COLO668 (cell line): ENCODE measurements at regions not wholly inside any gene's neighbourhood (a gene's known extent, or its start where the extent isn't known, plus 50 kb on each side); places are given as distances from the start of the nearest gene placed in this dataset.

ENCODE experiments used
- DNase-seq: peaks from one replicate; lab custom pipeline; 2025; ENCODE audit not compliant: unreplicated experiment; lab: John Stamatoyannopoulos, UW

DNA sequence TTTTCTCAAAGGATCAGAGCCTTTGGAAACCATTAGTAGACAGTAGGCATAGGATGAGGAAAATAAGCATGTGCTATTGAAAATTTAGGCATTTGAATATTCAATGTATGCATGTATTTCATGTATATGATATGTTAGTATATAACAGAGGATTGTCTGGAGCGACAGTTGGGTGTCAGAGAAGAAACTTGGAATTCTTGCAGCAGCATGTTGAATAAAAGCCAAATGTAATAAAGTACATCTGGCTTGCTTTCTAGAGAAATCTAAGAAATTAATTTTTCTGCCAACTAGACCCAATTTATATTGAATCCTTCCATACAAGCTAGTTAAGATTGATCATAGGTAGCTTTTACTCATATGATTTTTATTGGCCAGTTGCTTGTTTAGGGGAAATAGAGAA, 578.8 kb downstream of the CDH11 start:
- DNase-seq = no peak

DNA sequence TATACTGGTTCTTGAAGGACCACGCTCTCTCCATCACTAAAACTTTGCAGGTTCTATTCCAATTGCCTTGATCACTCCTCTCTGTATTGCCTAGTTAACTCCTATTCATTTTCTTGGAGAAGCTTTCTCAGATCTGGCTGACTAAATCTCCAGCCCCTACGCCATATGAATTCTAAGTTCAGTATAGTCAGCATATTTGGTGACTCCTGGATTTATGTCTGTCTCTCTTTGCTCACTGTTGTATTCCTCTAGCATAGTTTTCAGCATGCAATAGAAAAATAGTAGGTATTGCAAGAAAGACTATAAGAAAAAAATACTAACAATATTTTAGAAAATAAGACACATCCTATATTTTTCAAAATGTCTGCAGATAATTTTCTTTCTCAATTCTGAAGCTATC, 579.7 kb downstream of the CDH11 start:
- DNase-seq = no peak

GRCh38 chr16:64541621-64542020, 580.2 kb downstream of the CDH11 start:
- DNase-seq = no peak

GRCh38 chr16:64540434-64540833, 581.4 kb downstream of the CDH11 start:
- no peak for DNase-seq

- no peak for DNase-seq
These were observed 582.0 kb downstream of the CDH11 start for GRCh38 chr16:64539811-64540371.

GRCh38 chr16:64534180-64534780, 587.6 kb downstream of the CDH11 start:
- DNase-seq = no peak

- DNase-seq = no peak
These were observed 589.2 kb downstream of the CDH11 start for GRCh38 chr16:64532691-64533090.

DNA sequence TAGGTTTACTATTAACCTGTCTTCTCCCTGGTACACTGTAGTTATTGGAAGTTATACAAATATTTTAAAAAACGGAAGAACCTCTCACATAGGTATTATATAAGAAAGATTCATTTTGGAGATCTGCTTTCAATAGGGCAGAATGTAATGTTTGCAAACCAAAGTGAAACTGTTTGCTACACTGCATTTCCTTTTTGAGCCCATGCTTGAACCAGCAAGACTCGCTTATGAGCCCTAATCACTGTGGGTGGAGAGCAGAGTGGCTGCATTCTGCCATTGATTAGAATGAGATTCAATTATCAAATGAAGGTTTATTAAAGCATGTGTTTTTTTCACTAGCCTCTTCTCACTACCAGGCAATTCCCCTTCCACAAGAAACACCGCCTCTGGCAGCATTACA, 589.7 kb downstream of the CDH11 start:
- no peak for DNase-seq

DNA sequence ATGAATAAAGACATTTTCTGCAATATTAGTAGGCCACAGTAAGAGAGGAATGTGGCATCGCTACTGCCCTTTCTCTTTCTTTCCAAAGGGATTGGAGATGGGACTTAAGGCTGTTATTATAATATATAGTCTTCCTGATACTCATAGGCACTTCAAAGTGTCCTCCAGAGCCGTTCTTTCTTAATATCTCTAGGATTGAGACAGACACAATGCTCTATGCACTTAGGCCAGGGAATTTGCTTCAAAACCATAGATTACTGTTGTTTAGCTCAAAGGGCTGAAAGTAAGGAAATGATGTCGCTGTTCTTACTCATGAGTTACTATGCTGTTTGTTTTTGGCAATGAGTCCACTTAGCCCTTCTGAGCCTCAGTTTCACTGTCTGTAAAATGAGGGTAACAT, 590.5 kb downstream of the CDH11 start:
- DNase-seq = no peak

DNA sequence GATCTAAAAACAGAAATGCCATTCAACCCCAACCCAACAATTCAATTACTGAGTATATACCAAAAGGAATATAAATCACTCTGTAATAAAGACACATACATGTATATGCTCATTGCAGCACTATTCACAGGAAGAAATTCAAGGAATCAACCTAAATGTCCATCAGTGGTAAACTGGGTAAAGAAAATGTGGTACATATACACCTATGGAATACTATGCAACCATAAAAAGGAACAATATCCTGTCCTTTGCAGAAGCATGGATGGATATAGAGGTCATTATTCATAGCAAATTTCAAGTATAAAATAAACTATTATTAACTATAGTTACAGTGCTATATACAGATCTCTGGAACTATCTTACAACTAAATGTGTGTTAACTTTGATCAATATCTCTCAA, 599.3 kb downstream of the CDH11 start:
- DNase-seq = no peak

DNA sequence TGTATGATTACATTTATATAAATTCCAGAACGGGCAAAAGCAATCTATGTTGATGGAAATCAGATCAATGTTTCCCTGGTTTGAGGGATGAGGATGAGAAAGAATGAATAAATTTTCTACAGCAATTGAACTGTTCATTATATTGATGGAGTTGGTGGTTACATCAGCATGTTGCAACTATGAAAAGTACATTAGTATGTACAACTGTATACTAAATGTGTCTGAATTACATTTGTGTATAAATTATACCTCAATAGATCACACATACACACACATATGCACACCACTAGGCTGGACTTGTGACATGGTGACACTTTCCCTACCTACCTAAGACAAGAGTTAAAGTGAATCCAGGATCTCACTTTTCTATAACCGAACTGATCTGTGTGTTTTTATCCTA, 608.0 kb downstream of the CDH11 start:
- DNase-seq = no peak

DNA sequence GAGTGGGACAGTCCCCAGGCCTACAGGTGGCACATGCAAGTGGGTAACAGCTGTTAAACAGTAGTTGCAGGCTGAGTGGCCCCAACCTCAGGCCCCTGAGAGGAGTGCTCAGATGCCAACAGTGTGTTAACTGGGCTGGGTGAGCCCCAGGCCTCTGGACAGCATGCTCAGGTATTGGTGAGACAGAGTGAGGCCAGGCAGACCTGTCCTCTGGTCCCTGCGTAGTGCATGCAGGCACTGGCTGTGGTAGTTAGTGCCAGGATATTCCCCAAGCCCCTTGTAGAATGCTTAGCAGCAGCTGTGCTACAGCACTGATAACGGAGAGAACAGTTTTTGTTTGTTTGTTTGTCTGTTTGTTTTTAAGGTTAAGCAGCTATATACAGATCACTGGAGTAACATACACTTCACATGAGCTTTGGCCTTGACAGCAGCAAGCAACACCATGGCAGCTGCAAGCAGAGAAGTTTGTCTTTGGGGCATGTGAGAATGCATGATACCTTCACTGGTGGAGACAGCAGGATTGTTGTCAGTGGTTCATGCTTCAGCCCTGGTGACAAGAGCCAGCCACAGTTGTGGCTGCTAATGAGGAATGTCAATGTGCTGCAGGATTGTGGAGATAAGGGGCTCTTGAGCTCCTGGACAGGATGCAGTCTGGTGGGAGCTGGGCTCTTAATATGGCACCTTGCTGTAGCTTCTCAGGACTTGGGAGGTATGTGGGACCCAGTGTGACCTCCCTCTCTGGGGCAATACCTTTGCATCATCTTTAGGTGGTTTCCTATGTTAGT, 614.4 kb downstream of the CDH11 start:
- DNase-seq = no peak

GRCh38 chr16:64499211-64499610, 622.7 kb downstream of the CDH11 start:
- no peak for DNase-seq

- DNase-seq = no peak
These were observed 623.5 kb downstream of the CDH11 start for GRCh38 chr16:64498363-64498762.

GRCh38 chr16:64493709-64494108, 628.2 kb downstream of the CDH11 start:
- no peak for DNase-seq

DNA sequence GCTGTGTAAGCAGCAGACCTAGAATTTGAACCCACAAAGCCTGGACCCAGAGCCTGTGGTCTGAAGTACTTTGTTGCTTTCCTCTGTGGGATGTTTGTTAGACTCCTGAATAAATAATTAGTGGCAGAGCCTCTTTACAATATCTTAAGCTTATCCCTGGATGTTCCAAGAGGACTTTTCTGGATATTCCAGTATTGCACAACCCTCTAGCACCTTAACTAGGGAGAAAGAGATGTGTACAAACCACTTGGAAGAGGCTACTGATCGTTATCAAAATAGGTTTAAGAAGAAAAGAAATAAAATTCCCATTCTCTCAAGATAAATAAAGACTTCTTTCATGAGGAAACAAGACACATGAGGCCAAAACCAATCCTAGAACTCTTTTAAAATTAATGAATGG, 632.4 kb downstream of the CDH11 start:
- DNase-seq = no peak

DNA sequence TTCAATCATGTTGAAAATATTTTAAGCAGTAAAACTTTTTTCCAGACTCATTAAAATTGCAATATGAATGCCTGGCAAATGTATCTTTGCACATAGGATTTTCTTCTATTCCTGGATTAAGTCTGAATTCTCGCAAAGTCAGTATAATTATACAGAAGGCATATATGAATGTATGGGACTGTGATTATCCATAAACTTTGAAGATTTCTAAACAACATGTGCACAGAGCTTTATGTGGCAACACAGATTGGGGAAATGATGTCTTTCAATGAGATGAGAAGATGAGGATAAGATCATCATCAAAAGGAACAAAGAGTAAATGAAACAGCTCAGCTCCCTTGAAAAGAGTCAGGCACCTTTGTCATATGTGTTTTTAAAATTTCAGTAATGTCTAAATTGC, 635.3 kb downstream of the CDH11 start:
- no peak for DNase-seq

- DNase-seq = no peak
These were observed 640.4 kb downstream of the CDH11 start for GRCh38 chr16:64481497-64481896.

GRCh38 chr16:64478252-64478906, 643.5 kb downstream of the CDH11 start:
- no peak for DNase-seq

- no peak for DNase-seq
These were observed 646.1 kb downstream of the CDH11 start for GRCh38 chr16:64475627-64476351.

DNA sequence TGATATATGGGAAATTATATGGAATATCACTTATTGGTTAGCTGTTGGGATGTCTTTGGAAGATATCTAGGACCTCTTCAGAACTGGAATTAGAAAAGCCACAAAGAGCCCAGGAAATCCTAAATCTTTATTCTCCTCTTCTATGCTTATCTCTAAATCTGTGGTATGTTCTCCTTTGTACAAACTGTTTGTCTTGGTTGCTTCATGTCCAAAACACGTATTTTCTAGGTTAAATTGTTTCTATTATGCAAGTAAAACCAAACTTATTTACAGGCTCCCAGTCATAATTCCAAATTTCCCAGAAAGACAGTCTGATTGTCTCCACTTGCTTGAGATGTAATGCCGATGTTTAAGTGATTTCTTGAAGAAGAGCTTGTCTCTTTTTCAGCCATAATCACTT, 650.9 kb downstream of the CDH11 start:
- DNase-seq = no peak
